ENCODE measurements at regions not wholly inside any gene's neighbourhood (a gene's known extent, or its start where the extent isn't known, plus 50 kb on each side); places are given as distances from the start of the nearest gene placed in this dataset.
A peak's percentile ranks its signal among the peaks of the same experiment; 100 is the strongest.

DNA sequence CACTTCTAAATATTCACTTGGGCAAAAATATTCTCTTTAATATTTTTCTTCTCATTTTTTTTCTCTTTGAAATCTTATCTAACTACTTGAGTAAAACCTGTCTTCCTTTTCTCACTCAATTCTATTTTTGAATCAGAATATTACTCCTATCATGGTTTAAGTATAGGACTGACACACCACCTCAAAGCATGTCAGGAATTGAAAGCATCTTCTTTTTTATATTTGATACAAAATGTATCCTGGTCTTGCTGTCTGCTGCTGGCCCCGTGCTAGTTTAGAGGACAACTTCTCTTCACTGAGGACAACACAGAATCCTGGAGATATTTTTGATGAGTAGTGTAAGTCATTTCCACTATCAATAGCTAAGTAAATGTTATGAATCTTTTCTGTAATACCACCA lies 383.6 kb downstream of the GADD45G start:
- DNase-seq (no peak), ATAC-seq (no peak)
- TF ChIP-seq, protein P1, sequence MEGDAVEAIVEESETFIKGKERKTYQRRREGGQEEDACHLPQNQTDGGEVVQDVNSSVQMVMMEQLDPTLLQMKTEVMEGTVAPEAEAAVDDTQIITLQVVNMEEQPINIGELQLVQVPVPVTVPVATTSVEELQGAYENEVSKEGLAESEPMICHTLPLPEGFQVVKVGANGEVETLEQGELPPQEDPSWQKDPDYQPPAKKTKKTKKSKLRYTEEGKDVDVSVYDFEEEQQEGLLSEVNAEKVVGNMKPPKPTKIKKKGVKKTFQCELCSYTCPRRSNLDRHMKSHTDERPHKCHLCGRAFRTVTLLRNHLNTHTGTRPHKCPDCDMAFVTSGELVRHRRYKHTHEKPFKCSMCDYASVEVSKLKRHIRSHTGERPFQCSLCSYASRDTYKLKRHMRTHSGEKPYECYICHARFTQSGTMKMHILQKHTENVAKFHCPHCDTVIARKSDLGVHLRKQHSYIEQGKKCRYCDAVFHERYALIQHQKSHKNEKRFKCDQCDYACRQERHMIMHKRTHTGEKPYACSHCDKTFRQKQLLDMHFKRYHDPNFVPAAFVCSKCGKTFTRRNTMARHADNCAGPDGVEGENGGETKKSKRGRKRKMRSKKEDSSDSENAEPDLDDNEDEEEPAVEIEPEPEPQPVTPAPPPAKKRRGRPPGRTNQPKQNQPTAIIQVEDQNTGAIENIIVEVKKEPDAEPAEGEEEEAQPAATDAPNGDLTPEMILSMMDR (IDR thresholded peaks at IDR 0.05) = no peak
- Histone ChIP-seq H3K36me3 (no peaks in the 10 kb centered on the region), H3K4me3 (no peak overlapping the region), H3K27me3 (no peaks in the 10 kb centered on the region), H3K4me1 (peaks cover 0 to 22% of the 10 kb centered on the region in 2 donors), H3K9me3 (no peaks in the 10 kb centered on the region), H3K27ac (no peak overlapping the region)
- intact Hi-C loops (cut with DNase I) = no loop called here

DNA sequence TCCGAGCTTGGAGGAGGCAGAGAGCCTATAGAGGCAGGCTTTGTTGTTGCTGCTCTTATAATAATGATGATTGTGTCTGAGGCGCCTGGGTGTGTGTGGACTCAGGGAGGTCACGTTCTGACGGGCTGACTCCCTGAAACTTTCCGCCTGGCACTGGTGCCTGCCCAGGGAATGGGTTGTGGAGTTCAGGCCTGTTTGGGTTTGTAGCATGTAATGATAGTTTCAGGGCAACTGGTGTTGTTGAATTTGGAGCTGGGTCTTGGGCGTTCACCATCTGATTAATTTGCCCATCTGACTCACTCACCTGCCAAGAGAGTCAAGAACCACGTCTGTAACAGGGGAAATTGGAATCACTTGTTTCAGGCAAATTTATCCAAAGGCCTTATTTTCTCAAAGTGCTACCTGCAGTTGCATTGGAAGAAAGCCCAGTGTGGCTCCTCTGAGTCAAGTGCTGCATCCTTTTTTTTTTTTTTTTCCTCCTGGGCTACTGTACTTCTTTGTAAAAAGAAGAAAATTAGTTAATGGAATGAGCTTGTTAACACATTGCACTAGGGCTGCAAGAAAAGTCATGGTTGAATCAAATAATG lies 386.5 kb downstream of the GADD45G start:
- intact Hi-C loops (cut with DNase I) = no loop called here
- peaks cover 5 to 48% of the 10 kb centered on the region in 2 donors for H3K4me1 ChIP-seq
- no peaks in the 10 kb centered on the region for H3K27me3 ChIP-seq
- no peak overlapping the region for H3K27ac ChIP-seq
- no peak overlapping the region for H3K4me3 ChIP-seq
- H3K36me3 ChIP-seq = no peaks in the 10 kb centered on the region
- TF ChIP-seq, protein P1 (IDR thresholded peaks at IDR 0.05) = no peak
- no peak for ATAC-seq
- DNase-seq = no peak
- H3K9me3 ChIP-seq = no peaks in the 10 kb centered on the region

DNA sequence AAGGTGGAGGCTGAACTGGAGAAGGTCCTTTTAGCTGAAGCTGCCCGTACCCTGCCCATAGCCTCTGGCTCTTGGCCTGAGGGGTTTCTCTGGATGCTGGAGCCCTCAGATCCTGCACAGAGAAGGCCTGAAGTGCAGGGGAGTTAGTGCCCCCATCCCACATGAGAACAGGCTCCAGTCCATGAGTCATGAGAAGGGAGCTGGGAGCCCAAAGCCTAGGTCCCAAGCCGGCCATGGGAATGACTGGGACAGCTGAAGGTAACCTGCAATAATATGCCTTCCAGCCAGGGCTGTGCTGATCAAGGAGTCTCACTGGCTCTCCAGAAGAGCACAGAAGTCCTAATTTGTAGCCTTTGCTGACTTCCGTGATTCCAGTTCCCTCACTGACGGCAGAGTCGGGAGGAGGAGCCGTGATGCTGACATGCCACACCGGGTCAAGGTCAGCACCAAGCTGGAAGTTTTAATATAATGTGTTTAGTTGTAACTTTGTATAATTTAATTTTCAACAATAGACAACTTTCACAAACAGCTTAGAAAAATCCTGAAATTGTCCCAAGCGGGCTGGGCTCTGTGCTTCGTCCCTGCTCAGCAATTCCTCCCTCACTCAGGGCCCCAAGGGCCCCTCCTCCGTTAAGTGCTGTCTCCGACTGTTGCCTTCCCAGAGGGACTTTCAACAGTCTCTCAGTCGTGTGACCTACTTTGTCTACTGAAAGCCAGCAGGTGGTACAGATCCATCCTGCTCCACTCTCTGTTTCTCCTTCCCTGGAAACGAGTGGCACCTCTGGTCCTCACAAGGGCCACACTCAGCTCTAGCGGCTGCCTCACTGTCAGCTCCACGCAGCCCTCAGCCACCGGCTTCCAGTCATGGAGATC lies 387.8 kb downstream of the GADD45G start:
- H3K36me3 ChIP-seq = no peaks in the 10 kb centered on the region
- no peaks in the 10 kb centered on the region for H3K27me3 ChIP-seq
- H3K4me3 ChIP-seq = no peak overlapping the region
- H3K4me1 ChIP-seq = peaks cover 5 to 48% of the 10 kb centered on the region in 2 donors
- no peak overlapping the region for H3K27ac ChIP-seq
- H3K9me3 ChIP-seq = no peaks in the 10 kb centered on the region
- intact Hi-C loops (cut with DNase I) = no loop called here
- TF ChIP-seq, protein P1 (IDR thresholded peaks at IDR 0.05) = no peak
- ATAC-seq (no peak), DNase-seq (no peak)

DNA sequence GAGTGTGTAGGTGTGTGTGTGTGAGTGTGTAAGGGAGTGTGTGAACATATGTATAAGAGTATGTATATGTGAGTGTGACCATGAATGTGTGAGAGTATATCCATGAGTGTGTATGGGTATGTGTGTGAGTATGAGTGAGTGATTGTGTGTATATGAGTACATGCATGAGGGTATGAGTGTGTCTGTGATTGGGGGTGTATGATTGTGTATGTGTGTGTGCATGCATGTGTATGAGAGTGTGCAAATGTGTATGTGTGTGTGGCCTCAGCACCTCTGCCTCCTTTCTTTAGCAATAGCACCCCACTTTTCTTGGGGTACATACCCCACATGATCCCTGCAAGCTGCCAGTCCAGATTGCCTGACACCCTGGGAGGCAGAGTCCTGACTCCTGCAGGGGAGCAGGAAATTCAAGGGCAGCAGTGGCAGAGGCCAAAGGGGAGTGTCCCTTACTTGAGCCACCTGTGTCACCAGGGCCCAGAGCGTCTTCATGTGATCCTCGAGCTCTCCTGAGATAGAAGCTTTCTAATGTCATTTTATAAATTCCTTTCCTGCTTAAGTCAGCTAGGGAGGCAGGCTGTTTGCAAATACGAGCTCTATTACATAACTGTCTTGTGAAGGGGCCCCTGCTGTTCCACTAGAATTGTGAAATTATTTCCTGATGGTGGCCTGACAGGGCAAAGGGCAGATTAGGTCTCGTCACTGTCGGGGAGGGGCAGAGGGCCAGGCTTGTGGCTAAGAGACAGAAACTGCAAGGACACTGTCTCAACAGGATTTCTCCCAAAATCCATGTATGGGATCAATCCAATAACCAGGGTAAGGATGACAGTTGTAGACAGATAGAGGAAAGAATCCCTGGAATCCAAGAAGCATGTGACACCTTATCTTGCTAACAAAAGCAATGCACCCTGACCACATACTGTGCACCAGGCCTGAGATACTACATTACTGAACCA lies 389.1 kb downstream of the GADD45G start:
- H3K4me3 ChIP-seq = no peak overlapping the region
- DNase-seq = peak in 1 of 4 donors; percentile 76
- no peaks in the 10 kb centered on the region for H3K36me3 ChIP-seq
- H3K27me3 ChIP-seq = no peaks in the 10 kb centered on the region
- H3K27ac ChIP-seq = peak overlapping the region in 1 of 2 donors; percentile 75
- TF ChIP-seq, protein P1 (IDR thresholded peaks at IDR 0.05) = no peak
- H3K9me3 ChIP-seq = no peaks in the 10 kb centered on the region
- intact Hi-C loops (cut with DNase I) = no loop called here
- ATAC-seq = peak; percentile 71
- peaks cover 5 to 50% of the 10 kb centered on the region in 2 donors for H3K4me1 ChIP-seq
